NT2/D1 (cell line): ENCODE measurements at regions not wholly inside any gene's neighbourhood (a gene's known extent, or its start where the extent isn't known, plus 50 kb on each side); places are given as distances from the start of the nearest gene placed in this dataset.

ENCODE experiments used
- SUZ12 ChIP-seq: IDR thresholded peaks from 2 replicates; pipeline ENCODE4 v1.6.1; 2011; ENCODE audit not compliant: insufficient read length, insufficient read depth; ENCODE audit errors: extremely low read depth
- ZNF274 ChIP-seq: IDR thresholded peaks from 2 replicates; pipeline ENCODE4 v1.6.1; 2011; ENCODE audit warnings: mild to moderate bottlenecking, low read depth, low read length

- TF ChIP-seq ZNF274 (no peak), SUZ12 (no peak)
Measured at GRCh38 chr5:121408778-121409177, 442.9 kb upstream of the FTMT start.
